Amygdala (tissue), 56 donors: ENCODE measurements at regions not wholly inside any gene's neighbourhood (a gene's known extent, or its start where the extent isn't known, plus 50 kb on each side); places are given as distances from the start of the nearest gene placed in this dataset.
A peak's percentile ranks its signal among the peaks of the same experiment; 100 is the strongest.
"Not testable (repeated sequence)": the region's sequence is repeated elsewhere in the genome, so short reads cannot be mapped to it uniquely, and the experiment has no call there.

Experiments
- DNase-seq, 56 donors: peaks; one replicate each; lab custom pipeline; 2025; lab: John Stamatoyannopoulos, UW

GRCh38 chr17:83200231-83200699, 120.9 kb downstream of the METRNL start:
- DNase-seq: peak in 1 of 56 donors; percentile 18

- DNase-seq: no peak
These were observed 121.3 kb downstream of the METRNL start for GRCh38 chr17:83200751-83201150.

- no peak for DNase-seq
These were observed 122.0 kb downstream of the METRNL start for GRCh38 chr17:83201206-83202001.

GRCh38 chr17:83202002-83203000, 122.9 kb downstream of the METRNL start:
- no peak for DNase-seq

GRCh38 chr17:83203073-83203471, 123.7 kb downstream of the METRNL start:
- DNase-seq: no peak

- DNase-seq: no peak
These were observed 124.2 kb downstream of the METRNL start for GRCh38 chr17:83203472-83204221.

- DNase-seq: no peak
These were observed 124.9 kb downstream of the METRNL start for GRCh38 chr17:83204230-83204725.

GRCh38 chr17:83204736-83205386, 125.5 kb downstream of the METRNL start:
- not testable (repeated sequence) for DNase-seq

- peak in 4 of 56 donors; percentile 41 to 57 (median 42) for DNase-seq
These were observed 126.1 kb downstream of the METRNL start for GRCh38 chr17:83205387-83206035.

- DNase-seq: not testable (repeated sequence)
These were observed 126.6 kb downstream of the METRNL start for GRCh38 chr17:83206036-83206394.

- not testable (repeated sequence) for DNase-seq
These were observed 127.6 kb downstream of the METRNL start for GRCh38 chr17:83206819-83207588.

- DNase-seq: not testable (repeated sequence)
These were observed 167.6 kb downstream of the METRNL start for GRCh38 chr17:83247001-83247400.
